ENCODE measurements at regions not wholly inside any gene's neighbourhood (a gene's known extent, or its start where the extent isn't known, plus 50 kb on each side); places are given as distances from the start of the nearest gene placed in this dataset.

DNA sequence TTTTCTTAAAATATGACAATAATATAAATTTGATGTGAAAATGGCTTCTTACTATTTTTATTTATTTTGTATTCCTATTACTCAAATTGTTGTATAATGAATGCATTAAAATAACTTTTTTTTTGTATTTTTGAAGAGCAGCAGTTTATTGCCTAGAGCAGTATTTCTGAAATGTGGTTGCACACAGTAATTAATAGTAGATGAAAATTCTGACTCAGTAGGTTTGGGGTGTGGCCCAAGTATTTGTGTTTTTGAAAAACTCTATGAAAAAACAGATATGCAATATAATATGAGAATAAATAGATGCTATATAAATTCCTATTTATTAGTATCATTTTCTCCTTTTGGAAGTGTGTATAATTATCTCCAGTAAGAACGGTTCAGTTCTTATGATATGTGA is 2225.3 kb upstream of the C9orf72 start:
- no peak for DNase-seq

DNA sequence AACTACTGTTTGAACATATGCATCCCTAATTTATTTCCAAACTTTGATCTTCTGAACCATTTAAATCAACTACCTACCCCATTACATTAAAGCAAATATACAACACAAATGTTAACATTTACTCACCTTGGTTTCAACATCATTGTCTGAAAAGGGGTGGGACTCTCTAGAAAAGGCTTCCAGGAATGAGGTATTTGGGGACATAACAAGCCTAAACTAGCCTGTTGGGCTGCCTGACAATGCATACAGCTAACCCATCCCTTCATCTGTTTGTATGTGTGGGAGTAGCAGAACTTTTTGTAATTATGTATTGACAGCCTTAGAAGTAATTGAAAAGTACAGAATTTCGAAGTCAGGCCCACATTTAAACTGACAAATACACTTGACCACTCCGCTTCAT is 2225.9 kb upstream of the C9orf72 start:
- DNase-seq: no peak

DNA sequence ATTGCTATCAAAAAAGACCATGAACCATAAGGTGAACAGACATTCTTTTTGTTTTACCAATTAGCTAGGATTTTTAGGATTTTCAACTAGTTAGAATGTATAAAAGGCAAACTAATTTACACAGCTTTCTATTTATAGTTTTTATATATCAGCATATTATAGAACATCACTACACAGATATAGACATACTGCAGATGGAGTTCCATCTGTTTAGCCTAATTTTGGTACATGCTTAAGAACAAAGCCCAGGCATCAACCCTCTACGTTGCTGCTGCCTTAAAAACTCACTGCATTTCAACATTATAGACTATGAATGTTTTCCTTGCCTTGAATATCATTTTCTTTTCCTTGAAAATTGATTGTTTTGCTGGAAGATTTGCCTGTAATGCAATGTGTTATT is 2227.5 kb upstream of the C9orf72 start:
- DNase-seq: no peak

DNA sequence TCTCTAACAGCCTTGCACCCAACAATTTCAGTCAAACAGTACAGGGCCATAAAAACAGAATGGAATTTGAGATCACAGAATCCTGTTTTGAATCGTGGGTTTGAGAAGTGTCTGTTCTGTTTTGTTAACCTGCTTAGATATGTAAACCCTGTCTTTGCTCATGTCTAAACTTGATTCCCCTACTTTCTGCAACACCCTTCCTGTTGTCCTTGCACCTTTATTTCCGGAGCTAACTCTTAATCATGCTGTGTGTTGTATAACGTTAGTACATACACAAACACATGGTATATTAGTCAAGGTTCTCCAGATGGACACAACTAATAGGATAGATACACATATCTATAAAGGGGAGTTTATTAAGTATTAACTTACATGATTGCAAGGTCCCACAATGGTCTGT is 2229.2 kb upstream of the C9orf72 start:
- DNase-seq: no peak

DNA sequence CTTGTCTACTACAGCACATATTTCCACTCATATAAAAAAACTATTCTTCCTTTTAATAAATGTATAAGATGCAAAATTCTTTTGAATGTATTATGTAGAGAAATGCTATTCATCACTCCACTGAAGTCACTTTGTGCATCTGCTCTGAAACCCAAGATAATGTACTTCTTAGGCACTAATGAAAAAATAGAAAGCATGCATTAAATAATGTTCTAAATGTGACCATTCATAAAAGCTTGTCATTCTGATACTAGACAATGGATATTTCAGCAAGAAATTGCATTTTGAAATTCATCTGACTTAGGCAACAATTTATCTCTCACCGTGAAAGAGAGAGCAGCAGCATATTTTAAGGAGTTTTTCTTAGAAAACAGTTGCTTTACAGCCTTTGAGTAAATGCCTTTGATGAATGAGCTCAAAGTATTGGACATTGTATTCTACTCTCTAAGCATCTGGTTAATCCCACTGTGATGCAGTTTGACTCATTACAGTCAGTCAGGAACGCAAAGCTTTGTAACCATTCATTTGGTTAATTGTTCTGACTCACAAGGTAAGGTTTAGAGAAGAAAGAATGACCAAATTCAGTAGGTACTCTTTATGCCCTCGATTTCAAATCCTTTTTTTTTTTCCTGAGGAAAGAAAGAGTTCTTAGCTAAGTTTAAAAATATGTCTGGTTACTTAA is 2233.8 kb upstream of the C9orf72 start:
- no peak for DNase-seq

DNA sequence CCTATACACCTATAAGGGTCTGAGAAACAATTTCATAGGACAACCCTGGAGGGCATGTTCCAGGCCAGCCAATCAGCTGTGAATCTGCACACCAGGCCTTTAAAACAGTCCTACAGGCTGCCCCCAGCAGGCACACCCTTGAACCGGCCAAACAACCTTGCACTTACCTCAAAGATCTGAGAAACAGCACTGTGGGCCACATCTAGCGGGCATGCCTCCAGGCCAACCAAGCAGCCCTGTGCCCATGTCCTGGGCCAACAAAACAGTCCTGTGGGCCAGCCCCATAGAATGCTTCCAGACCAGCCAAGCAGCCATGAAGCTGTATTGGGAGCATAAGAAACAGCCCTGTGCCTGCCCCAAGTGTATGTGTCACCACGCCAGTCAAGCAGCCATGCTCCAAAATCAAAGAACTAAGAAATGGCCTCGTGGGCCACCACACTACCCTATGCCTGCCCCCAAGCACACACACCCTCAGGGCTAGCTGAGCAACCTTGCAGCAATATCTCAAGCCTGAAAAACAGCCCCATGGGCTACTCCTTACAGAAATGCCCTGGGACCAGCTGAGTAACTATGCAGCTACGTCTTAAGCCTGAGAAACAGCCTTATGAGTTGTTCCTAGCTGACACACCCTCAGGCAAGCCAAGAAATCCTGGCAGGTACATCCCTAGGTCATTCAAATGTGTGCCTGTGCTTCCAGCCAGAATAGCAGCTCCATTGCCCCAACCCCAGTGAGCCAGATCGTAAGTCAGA is 2243.8 kb upstream of the C9orf72 start:
- no peak for DNase-seq

DNA sequence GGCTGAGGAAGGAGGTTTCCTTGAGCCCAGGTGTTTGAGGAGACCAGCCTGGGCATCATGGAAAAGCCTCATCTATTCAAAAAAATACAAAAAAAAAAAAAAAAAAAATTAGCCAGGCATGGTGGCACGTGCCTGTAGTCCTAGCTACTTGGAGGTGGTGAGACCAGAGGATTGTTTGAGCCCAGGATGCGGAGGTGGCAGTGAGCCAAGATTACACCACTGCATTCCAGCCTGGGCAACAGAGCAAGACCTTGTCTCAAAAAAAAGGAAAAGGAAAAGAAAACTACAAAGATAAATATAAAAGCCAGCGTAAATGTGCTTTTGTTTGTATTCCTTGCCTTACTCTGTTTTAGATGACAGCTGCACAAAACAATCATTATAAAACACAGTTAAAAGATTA is 2249.2 kb upstream of the C9orf72 start:
- no peak for DNase-seq

DNA sequence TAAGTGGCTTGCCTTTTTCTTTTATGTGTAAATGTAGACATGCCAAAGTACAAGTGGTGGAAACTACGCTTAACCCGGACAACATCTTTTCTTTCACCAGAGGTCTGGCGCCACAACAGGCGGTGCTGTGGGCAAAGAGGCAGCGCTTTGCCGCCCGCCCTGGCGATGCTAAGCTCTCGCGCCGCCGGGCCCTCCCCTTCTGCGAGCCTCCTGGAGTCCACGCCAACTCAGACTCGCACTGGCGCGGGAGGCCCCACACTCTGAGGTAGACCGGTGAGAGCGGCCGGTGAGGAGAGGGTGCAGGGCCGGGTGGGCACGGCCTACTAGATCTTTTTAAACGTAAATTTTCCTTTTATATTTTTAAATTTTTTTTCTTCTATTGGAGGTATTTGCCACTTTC is 2253.1 kb upstream of the C9orf72 start:
- DNase-seq: no peak

DNA sequence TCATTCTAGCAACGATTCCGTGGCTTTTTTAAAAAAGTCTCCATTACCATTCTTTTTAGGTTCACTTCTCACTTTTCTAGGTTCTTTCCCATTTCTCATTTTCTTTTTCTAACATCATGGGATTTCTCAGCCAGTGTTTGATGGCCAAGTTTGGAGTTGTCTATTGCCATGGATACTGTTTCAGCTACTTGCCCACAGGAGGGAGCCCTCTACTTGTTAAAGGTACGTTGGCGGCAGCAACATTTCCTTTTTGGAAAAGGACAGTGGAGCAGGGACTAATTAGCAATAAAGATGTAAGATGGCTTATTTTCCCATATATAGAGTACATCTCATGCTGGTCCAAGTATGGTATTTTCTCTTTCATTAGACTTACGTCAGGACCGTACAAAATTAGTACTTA is 2257.5 kb upstream of the C9orf72 start:
- no peak for DNase-seq

DNA sequence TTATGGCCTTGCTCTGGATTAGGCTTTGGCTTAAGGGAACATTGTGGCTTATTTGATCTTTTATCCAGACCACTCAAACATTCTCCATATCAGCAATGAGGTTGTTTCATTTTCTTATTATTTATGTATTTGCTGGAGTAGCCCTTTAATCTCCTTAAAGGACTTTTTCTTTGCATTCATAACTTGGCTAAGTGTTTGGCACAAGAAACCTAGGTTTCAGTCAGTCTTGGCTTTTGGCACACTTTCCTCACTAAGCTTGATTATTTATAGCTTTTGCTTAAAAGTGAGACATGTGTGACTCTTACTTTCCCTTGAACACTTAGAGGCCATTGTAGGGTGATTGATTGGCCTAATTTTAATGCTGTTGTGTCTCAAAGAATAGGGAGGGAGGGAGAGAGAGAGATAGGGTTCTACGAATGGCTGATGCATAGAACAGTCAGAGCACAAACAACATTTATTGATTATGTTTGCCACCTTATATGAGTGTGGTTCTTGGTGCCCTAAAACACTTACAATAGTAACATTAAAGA is 2265.3 kb upstream of the C9orf72 start:
- DNase-seq: no peak

DNA sequence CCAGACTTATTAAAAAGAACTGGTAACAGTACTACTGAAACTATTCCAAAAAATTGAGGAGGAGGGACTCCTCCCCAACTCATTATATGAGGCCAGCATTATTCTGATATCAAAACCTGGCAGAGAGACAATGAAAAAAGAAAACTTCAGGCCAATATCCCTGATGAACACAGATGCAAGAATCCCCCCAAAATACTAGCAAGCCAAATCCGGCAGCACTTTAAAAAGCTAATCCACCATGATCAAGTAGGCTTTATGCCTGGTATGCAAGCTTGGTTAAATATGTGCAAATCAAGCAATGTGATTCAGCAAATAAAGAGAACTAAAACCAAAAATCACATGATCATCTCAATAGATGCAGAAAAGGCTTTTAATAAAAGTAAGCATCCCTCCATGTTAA is 2271.0 kb upstream of the C9orf72 start:
- DNase-seq: no peak

DNA sequence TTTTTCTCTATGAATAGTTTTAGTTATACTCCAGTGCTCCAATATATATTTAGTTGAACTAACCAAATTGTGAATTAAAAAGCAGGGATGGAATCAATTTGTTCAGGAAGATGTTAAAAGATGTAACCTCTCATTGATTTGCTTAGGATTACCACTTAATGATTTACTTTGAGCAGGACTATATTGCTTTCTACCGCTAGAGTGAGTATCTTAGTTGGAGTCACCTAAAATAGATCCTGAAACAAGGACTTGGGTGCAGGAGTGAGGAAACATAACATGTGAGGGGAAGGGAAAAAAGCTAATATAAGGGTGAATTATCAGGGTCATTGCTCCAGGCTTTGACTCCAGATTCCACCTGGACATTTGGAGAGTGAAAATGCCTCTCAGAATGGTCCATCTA is 2277.4 kb upstream of the C9orf72 start:
- no peak for DNase-seq

DNA sequence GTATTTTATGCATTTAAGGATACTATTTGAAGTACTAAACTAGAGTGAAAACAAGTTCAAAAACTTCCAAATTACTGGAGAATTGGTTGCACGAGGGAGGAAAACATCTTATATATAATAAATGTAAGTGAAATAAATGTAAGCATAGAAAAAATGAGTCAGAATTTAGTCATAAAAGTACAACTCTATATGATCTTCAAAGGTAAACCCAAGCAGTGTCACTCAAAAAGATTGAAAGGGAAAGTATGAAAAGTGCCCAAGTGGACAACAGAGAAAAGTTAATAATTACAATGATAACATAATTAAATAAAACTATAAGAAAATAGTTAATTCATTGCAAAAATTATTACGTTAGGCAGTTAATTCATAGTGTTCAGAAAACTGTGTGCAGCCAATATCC is 2288.5 kb upstream of the C9orf72 start:
- DNase-seq: no peak

DNA sequence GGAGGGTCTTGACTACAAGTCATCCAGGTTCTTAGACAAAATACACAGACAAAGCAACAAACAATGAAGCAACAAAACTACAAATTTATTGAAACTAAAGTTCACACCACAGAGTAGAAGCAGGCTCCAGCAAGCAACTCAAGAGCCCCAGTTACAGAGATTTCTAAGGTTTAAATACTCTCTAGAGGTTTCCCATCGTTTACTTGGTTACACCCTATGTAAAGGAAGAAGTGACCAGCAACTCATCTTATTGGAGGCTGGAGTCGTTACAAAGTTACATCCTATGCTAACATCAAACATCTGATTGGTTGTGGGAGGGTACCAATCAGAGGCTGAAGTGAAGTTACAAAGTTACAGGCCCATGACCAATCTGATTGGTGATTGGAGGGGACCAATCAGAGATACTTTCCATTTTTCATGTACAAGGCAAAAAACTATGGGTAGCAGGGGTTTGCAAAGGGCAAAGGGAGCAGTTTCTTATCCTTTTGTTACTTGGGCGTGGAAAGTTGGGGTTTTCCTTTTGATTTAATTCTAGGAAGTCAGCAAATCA is 2292.6 kb upstream of the C9orf72 start:
- no peak for DNase-seq

DNA sequence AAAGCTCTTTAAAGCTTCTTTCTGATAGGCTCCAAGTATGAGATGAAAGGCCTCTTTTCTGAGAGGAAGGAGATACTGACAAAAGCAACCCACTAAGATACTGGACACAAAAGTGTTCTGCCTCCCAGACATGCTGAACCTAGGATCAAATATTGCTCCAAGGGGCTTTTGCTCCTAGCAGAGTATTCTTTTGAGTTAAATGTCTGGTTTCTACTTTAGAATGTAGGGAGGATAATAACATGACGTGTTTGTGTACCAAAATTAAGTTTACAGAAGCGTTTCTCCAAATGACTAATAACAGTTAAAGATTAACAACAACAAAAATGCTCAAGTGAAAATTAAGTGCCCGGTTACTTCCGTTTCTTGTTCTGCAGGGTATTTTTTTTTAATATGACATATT is 2293.3 kb upstream of the C9orf72 start:
- DNase-seq: no peak

DNA sequence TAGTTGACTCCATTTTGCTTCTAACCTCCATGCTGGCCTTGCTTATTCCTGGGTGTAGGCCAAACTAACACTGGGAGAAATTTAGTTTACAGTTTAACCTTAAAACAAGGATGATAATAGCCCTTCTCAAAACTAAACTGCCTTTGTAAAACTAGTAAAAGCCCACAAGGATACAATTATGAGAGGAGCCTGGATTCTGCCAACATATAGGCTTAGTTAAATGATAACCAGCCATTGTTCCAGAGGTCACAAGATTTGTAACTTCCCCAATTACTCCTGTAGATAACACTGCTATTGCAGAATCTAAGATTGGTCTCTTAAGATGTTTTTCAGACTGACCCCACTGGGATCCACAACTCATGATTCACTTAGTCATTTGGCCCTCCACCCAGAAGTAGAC is 2300.3 kb upstream of the C9orf72 start:
- DNase-seq: no peak

DNA sequence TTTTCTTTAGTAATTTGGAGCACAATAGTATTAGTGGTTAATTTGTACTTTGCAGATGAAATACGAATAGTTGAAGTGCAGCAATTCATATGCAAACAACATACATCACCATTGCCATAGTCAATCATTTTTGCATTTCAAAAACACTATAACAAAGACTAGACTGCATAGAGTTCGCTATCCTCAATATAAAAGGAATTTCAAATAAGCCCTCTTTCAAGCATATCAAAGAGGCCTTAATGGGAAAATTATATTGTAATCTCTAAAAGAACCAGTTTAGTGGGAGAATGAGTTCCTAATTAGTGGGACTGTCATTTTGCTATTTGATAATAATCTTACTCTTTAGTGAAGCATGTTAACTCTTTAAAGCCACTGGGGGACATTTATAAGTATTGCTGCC is 2302.3 kb upstream of the C9orf72 start:
- DNase-seq: no peak

DNA sequence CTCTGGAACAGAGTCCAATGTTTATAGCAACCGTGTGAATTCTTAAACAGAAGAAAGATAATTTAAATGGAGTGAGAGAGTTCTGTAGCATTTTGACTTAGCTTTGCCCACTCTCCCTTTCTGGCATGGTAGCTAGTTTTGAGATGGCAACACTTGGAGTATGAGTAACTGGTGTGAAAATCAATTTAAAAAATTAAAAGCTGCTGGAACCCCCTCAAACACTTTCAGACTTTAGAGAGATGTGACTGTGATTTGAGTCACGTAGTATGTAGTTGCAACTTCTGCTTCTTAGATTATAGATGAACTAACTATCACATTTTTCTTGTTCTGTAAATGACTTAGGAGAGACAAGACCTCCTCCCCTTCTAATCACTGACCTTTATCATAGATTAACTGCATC is 2309.5 kb upstream of the C9orf72 start:
- no peak for DNase-seq

DNA sequence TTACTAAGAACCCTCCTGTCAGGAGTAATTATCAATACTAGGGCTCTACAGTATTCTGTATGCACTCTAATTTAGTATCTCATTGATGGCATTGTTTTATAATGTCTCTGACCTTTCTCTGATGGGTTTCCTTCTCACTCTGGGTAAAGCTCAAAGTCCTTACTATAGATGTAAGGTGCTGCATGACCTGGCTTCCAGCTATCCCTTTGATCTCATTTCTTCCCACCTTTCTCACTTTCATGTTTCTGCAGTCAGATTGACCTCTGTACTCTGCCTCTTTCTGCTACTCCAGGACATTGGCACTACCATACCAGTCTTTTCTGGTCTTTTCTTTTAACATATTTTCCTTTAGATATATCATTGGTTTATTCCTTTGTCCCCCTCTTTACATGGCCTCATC is 2332.8 kb upstream of the C9orf72 start:
- no peak for DNase-seq

DNA sequence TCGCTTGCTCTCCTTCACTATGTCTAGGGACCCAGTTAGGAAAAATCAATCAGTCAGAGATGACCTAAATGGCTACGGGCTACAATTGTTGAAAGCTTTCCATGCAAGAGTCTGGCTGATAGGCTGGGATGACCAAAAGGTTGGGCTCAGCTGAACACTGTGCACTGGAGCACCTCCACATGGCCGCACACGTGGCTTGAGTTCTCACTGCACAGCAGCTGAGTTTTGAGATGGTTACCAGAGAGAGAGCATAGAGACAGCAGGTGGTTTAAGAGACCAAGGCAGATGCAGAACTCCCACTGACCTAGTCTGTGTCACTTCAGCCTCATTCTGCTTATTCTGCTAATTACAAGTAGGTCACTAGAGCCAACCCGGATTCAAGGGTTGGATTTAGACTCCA is 2354.8 kb upstream of the C9orf72 start:
- no peak for DNase-seq

DNA sequence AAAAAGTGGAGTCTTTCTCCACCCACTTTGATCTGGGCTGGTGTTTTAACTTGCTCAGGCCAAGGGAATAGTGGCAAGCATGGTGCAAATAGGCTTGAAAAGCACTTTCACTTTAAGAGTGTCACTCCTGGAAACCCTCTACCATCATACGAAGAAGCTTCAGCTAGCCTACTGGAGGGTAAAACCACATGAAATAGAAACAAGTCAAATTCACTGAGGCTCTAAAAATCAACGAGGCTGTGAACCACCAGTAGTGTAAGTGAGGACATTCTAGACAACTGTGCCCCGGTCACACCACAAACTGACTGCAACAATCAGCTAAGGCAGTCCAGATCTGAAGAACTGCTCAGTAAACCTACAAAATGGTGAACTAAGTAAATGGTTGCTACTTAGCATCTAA is 2366.3 kb upstream of the C9orf72 start:
- no peak for DNase-seq

DNA sequence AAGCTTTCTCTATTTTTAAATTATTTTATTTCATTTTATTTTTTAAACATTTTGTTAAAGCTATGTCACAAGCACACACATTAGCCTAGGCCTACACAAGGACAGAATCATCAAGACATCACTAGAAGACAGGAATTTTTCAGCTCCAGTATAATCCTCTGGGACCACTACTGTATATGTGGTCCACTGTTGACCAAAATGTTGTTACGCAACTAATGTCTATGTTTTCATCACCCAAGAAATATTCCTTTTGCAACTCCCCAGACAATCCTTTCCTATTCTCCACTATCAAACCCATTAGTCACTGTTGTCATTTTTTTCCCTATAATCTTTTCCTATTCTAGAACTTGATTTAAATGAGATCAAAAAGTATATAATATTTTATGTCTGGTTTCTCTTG is 2371.7 kb upstream of the C9orf72 start:
- DNase-seq: no peak

DNA sequence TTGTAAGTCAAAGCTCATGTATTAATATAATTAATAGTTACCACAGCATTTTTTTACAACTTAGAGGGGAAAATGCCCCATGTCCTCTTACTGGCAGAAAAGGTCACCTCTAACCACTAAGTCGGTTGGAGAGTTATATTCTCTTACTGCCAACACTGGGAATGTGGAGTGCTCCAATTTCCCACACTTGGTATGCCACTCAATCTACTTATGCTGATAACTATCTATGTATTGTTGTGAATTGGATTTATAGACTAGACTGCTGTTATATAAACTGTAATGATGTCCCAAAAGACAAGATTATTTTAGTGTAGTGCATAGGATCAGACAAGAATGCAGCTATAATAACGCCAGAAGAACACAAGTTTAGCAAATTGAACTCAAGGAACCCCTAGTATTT is 2385.2 kb upstream of the C9orf72 start:
- DNase-seq: no peak

DNA sequence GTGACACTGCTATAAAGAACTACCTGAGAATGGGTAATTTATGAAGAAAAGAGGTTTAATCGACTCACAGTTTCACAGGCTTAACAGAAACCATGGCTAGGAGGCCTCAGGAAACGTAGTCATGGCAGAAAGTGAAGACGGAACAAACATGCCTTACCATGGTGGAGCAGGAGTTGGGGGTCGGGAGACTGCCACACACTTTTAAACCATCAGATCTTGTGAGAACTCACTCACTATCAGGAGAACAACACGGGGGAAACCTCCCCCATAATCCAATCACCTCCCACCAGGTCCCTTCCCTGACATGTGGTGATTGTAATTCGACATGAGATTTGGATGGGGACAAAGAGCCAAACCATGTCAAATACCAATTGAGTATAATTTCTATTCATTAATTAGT is 2392.6 kb upstream of the C9orf72 start:
- no peak for DNase-seq

Measured in CD4-positive, alpha-beta T cell treated with Interferon alpha-2 for 1 hour (primary cell).